WTC11 (cell line): ENCODE measurements at regions not wholly inside any gene's neighbourhood (a gene's known extent, or its start where the extent isn't known, plus 50 kb on each side); places are given as distances from the start of the nearest gene placed in this dataset.

ENCODE experiments used
- ATAC-seq: fragments of 200-7000 bp; cut with Tn5 transposase; 2 replicates; pipeline ENCODE4 v1.10.0; 2021; ENCODE audit warnings: mild to moderate bottlenecking, moderate library complexity
- CTCF ChIA-PET: fragments of 300-600 bp; sonication (Branson Sonifier 250); formaldehyde crosslinking; loops from one replicate; lab custom pipeline; 2021; ENCODE audit warnings: antibody characterized with exemption; lab: Charles Lee
- POLR2A ChIA-PET: fragments of 350-600 bp; sonication (Branson Sonifier 250); formaldehyde crosslinking; loops from one replicate; lab custom pipeline; 2021; ENCODE audit warnings: antibody characterized with exemption; lab: Charles Lee
- DNase-seq: peaks from one replicate; pipeline ENCODE4 v3.0.0; 2021; ENCODE audit warnings: low spot score
- H3K27ac Mint-ChIP-seq: 2 replicates; pipeline ENCODE4 v1.8.0; 2021; ENCODE audit warnings: mixed read lengths
- H3K27me3 Mint-ChIP-seq: 2 replicates; pipeline ENCODE4 v1.8.0; 2021; ENCODE audit warnings: low read depth, mild to moderate bottlenecking, moderate library complexity, mixed read lengths
- H3K36me3 Mint-ChIP-seq: 2 replicates; pipeline ENCODE4 v1.8.0; 2021; ENCODE audit warnings: mixed read lengths
- H3K4me1 Mint-ChIP-seq: 2 replicates; pipeline ENCODE4 v1.8.0; 2022; ENCODE audit warnings: mixed read lengths
- H3K4me3 Mint-ChIP-seq: 2 replicates; pipeline ENCODE4 v1.8.0; 2021; ENCODE audit warnings: mild to moderate bottlenecking, moderate library complexity, mixed read lengths
- H3K9me3 Mint-ChIP-seq: 2 replicates; pipeline ENCODE4 v1.8.0; 2021; ENCODE audit warnings: mixed read lengths
- AFF4 ChIP-seq: sonication (generic); formaldehyde crosslinking; IDR thresholded peaks from 2 replicates; pipeline ENCODE4 v1.8.1; 2023; ENCODE audit warnings: mild to moderate bottlenecking, missing genetic modification reagents, borderline replicate concordance
- ARID4B ChIP-seq: sonication (generic); formaldehyde crosslinking; IDR thresholded peaks from 2 replicates; pipeline ENCODE4 v1.8.0; 2023; ENCODE audit warnings: missing genetic modification reagents, mild to moderate bottlenecking, borderline replicate concordance
- EMX1 ChIP-seq: fragments of 250-450 bp; sonication (Bioruptor Pico); IDR thresholded peaks from 2 replicates; pipeline ENCODE4 v1.8.0; 2021; ENCODE audit warnings: mild to moderate bottlenecking
- ERG ChIP-seq: fragments of 250-450 bp; sonication (Bioruptor Pico); IDR thresholded peaks from 2 replicates; pipeline ENCODE4 v1.8.0; 2021; ENCODE audit warnings: mild to moderate bottlenecking
- FOXJ3 ChIP-seq: sonication (generic); formaldehyde crosslinking; IDR thresholded peaks from 2 replicates; pipeline ENCODE4 v1.9.0; 2021; ENCODE audit warnings: missing genetic modification reagents, mild to moderate bottlenecking, borderline replicate concordance
- GRHL2 ChIP-seq: fragments of 250-450 bp; sonication (Bioruptor Pico); IDR thresholded peaks from 2 replicates; pipeline ENCODE4 v1.8.0; 2022; ENCODE audit warnings: mild to moderate bottlenecking, moderate library complexity; ENCODE audit not compliant: insufficient replicate concordance, severe bottlenecking
- IRF1 ChIP-seq: sonication (generic); formaldehyde crosslinking; IDR thresholded peaks from 2 replicates; pipeline ENCODE4 v1.8.0; 2023; ENCODE audit warnings: missing genetic modification reagents
- NFATC4 ChIP-seq: fragments of 250-450 bp; sonication (Bioruptor Pico); IDR thresholded peaks from 2 replicates; pipeline ENCODE4 v1.9.0; 2021; ENCODE audit warnings: mild to moderate bottlenecking
- NR3C1 ChIP-seq: sonication (generic); formaldehyde crosslinking; conservative IDR thresholded peaks from 2 replicates; pipeline ENCODE4 v1.8.1; 2023; ENCODE audit warnings: low read depth, mild to moderate bottlenecking, missing genetic modification reagents
- TEAD4 ChIP-seq: sonication (generic); formaldehyde crosslinking; IDR thresholded peaks from 2 replicates; pipeline ENCODE4 v1.8.0; 2022; ENCODE audit warnings: mild to moderate bottlenecking, missing genetic modification reagents
- ZBTB21 ChIP-seq: sonication (generic); formaldehyde crosslinking; IDR thresholded peaks from 2 replicates; pipeline ENCODE4 v1.8.1; 2023; ENCODE audit warnings: mild to moderate bottlenecking, missing genetic modification reagents, borderline replicate concordance
- ZNF138 ChIP-seq: sonication (generic); formaldehyde crosslinking; conservative IDR thresholded peaks from 2 replicates; pipeline ENCODE4 v1.8.1; 2022; ENCODE audit warnings: mild to moderate bottlenecking, moderate library complexity, missing genetic modification reagents
- ZNF317 ChIP-seq: sonication (generic); formaldehyde crosslinking; IDR thresholded peaks from 2 replicates; pipeline ENCODE4 v1.8.1; 2023; ENCODE audit warnings: low read depth, mild to moderate bottlenecking, moderate library complexity, missing genetic modification reagents, borderline replicate concordance
- ZNF512 ChIP-seq: sonication (generic); formaldehyde crosslinking; IDR thresholded peaks from 2 replicates; pipeline ENCODE4 v1.8.1; 2022; ENCODE audit warnings: missing genetic modification reagents, borderline replicate concordance
- TF ChIP-seq, protein P1 (sequence below): sonication (generic); formaldehyde crosslinking; IDR thresholded peaks from 2 replicates; pipeline ENCODE4 v1.8.0; 2022; ENCODE audit warnings: mild to moderate bottlenecking, missing genetic modification reagents
- TF ChIP-seq, protein P2 (sequence below): fragments of 250-450 bp; sonication (Bioruptor Pico); IDR thresholded peaks from 2 replicates; pipeline ENCODE4 v1.9.0; 2021; ENCODE audit warnings: moderate library complexity, mild to moderate bottlenecking, inconsistent platforms, borderline replicate concordance

DNA sequence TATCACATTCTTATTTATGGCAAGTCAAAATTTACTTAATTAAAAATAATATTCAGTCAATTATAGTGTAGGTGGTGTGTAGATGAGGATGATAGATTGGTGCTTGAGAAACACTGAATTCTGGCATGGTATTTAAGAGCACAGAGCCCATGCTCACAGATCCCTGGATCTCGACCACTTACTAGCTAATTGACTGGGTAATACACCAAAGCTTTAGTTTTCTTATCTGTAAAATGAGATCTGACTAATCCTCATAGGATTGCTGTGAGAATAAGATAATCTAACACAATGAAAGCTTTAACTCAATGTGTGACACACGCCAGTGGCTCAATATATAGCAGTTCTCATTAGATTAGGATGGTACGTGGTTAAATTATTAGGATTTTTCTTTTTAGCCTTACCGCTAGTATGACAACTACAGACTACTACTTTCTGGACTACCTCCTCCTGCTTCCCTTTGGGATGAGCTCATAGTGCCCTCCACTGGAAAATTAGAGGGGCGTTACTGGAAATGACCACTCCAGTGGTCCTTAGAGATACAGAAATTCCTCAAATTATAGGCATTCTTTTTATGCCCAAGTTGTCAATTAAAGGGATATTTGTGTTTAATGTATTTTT, 482.8 kb upstream of the TBX3 start (continued):
- TF ChIP-seq, protein P1, sequence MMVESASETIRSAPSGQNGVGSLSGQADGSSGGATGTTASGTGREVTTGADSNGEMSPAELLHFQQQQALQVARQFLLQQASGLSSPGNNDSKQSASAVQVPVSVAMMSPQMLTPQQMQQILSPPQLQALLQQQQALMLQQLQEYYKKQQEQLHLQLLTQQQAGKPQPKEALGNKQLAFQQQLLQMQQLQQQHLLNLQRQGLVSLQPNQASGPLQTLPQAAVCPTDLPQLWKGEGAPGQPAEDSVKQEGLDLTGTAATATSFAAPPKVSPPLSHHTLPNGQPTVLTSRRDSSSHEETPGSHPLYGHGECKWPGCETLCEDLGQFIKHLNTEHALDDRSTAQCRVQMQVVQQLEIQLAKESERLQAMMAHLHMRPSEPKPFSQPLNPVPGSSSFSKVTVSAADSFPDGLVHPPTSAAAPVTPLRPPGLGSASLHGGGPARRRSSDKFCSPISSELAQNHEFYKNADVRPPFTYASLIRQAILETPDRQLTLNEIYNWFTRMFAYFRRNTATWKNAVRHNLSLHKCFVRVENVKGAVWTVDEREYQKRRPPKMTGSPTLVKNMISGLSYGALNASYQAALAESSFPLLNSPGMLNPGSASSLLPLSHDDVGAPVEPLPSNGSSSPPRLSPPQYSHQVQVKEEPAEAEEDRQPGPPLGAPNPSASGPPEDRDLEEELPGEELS = no peak

GRCh38 chr12:115163710-115164109, 479.7 kb upstream of the TBX3 start:
- ChIA-PET CTCF (no interaction called here), POLR2A (no interaction called here)
- Mint-ChIP-seq H3K9me3 (no peaks in the 10 kb centered on the region), H3K36me3 (no peaks in the 10 kb centered on the region), H3K27me3 (peaks cover 5% of the 10 kb centered on the region; the same call in 1 of the 2 replicates), H3K4me3 (no peak overlapping the region), H3K4me1 (peaks cover 4% of the 10 kb centered on the region), H3K27ac (no peak overlapping the region)
- ATAC-seq = no peak
- DNase-seq = no peak
- no peak for TF ChIP-seq GRHL2 (CRISPR knock-in tag)
- no peak for TF ChIP-seq ZNF138
- TF ChIP-seq IRF1 (CRISPR knock-in tag) = no peak
- no peak for TF ChIP-seq AFF4
- TF ChIP-seq, protein P2, sequence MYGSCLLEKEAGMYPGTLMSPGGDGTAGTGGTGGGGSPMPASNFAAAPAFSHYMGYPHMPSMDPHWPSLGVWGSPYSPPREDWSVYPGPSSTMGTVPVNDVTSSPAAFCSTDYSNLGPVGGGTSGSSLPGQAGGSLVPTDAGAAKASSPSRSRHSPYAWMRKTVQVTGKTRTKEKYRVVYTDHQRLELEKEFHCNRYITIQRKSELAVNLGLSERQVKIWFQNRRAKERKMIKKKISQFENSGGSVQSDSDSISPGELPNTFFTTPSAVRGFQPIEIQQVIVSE = no peak
- TF ChIP-seq TEAD4 = no peak
- no peak for TF ChIP-seq EMX1 (CRISPR knock-in tag)
- no peak for TF ChIP-seq ARID4B (CRISPR knock-in tag)
- TF ChIP-seq NFATC4 = no peak
- no peak for TF ChIP-seq ZNF512 (CRISPR knock-in tag)
- TF ChIP-seq ZBTB21 (CRISPR knock-in tag) = no peak
- no peak for TF ChIP-seq ZNF317 (CRISPR knock-in tag)
- TF ChIP-seq, protein P1 = no peak
- TF ChIP-seq ERG (CRISPR knock-in tag) = no peak
- no peak for TF ChIP-seq NR3C1 (CRISPR knock-in tag)
- no peak for TF ChIP-seq FOXJ3 (CRISPR knock-in tag)
